Endothelial cell (in vitro differentiated cells): ENCODE measurements at regions not wholly inside any gene's neighbourhood (a gene's known extent, or its start where the extent isn't known, plus 50 kb on each side); places are given as distances from the start of the nearest gene placed in this dataset.

Source experiments
- DNase-seq: peaks from one replicate; pipeline ENCODE4 v3.0.0; 2021; ENCODE audit warnings: low spot score
- H3K27ac Mint-ChIP-seq: one replicate; pipeline ENCODE4 v1.8.0; 2021; ENCODE audit warnings: mixed read lengths, inconsistent platforms; ENCODE audit not compliant: unreplicated experiment
- H3K27me3 Mint-ChIP-seq: one replicate; pipeline ENCODE4 v1.8.0; 2021; ENCODE audit warnings: mild to moderate bottlenecking, moderate library complexity, mixed read lengths, inconsistent platforms; ENCODE audit not compliant: unreplicated experiment
- H3K36me3 Mint-ChIP-seq: one replicate; pipeline ENCODE4 v1.8.0; 2021; ENCODE audit warnings: mild to moderate bottlenecking, low read depth, mixed read lengths, inconsistent platforms; ENCODE audit not compliant: unreplicated experiment
- H3K4me1 Mint-ChIP-seq: one replicate; pipeline ENCODE4 v1.8.0; 2021; ENCODE audit warnings: mild to moderate bottlenecking, mixed read lengths, inconsistent platforms; ENCODE audit not compliant: unreplicated experiment
- H3K4me3 Mint-ChIP-seq: one replicate; pipeline ENCODE4 v1.8.0; 2021; ENCODE audit warnings: mild to moderate bottlenecking, mixed read lengths, inconsistent platforms; ENCODE audit not compliant: unreplicated experiment
- H3K9me3 Mint-ChIP-seq: one replicate; pipeline ENCODE4 v1.8.0; 2021; ENCODE audit warnings: mixed read lengths, inconsistent platforms; ENCODE audit not compliant: unreplicated experiment
- CTCF ChIP-seq: fragments of 200-600 bp; sonication (generic); IDR thresholded peaks from one replicate; pipeline ENCODE4 v1.5.0; 2021; ENCODE audit warnings: antibody characterized with exemption; ENCODE audit not compliant: unreplicated experiment

DNA sequence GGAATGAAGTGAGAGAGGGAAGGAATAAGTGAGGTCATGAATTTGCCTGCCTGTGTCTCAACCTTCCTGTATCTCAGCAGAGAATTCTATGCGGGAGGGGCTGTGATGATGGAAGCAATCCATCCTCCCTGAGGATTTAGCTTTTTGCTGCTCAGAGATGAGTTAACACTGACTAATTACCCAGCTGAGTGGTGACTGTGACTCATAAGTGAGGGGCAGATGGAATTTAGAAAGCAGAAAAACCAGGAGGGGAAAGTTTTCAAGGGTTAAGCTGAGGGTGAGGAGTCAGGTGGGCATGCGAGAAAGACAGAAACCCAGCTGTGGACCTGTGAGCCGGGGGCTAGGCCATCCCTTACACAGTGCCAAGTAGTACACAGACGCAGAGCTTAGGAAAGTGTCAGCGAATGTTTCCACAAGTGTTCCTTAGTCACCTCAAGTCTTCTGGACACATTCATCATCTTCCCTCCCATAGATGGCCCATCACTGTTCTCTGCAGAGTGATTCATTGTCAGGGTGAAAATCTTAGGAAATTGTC is 277.9 kb downstream of the IPO8 start:
- Mint-ChIP-seq H3K9me3 (peaks cover 6% of the 10 kb centered on the region), H3K36me3 (peaks cover 4% of the 10 kb centered on the region), H3K4me3 (no peak overlapping the region), H3K27me3 (no peaks in the 10 kb centered on the region), H3K27ac (no peak overlapping the region), H3K4me1 (no peaks in the 10 kb centered on the region)
- no peak for DNase-seq
- no peak for TF ChIP-seq CTCF

DNA sequence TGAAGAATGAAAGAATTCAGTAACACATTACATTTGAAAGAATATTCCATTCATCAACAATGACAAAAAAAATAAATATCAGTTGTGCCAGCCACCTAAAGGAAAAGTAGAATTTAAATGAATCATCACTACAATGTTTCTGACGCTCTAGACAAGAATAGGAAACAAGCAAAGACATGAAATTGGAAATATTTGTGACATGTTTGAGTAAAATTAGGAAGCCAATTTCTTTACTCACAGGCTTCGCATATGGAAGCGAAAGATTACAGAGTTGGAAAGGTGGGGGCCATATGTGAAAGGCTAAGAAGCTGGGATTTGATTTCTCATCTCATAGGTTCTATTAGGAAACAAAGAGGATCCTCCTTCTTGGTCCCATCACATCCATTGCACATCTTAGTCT is 279.0 kb downstream of the IPO8 start:
- no peak for TF ChIP-seq CTCF
- Mint-ChIP-seq H3K9me3 (peaks cover 5% of the 10 kb centered on the region), H3K27ac (no peak overlapping the region), H3K27me3 (no peaks in the 10 kb centered on the region), H3K4me1 (no peaks in the 10 kb centered on the region), H3K36me3 (peaks cover 4% of the 10 kb centered on the region), H3K4me3 (no peak overlapping the region)
- no peak for DNase-seq

GRCh38 chr12:30415777-30416176 is 279.9 kb downstream of the IPO8 start:
- Mint-ChIP-seq H3K9me3 (peaks cover 5% of the 10 kb centered on the region), H3K4me3 (no peak overlapping the region), H3K4me1 (no peaks in the 10 kb centered on the region), H3K27me3 (no peaks in the 10 kb centered on the region), H3K27ac (no peak overlapping the region), H3K36me3 (peaks cover 4% of the 10 kb centered on the region)
- DNase-seq, result no peak
- TF ChIP-seq CTCF, result no peak

- Mint-ChIP-seq H3K27ac (no peak overlapping the region), H3K36me3 (peaks cover 4% of the 10 kb centered on the region), H3K4me3 (no peak overlapping the region), H3K4me1 (no peaks in the 10 kb centered on the region), H3K27me3 (no peaks in the 10 kb centered on the region), H3K9me3 (peaks cover 5% of the 10 kb centered on the region)
- no peak for TF ChIP-seq CTCF
- no peak for DNase-seq
Observed at GRCh38 chr12:30414507-30414906, 281.2 kb downstream of the IPO8 start.

DNA sequence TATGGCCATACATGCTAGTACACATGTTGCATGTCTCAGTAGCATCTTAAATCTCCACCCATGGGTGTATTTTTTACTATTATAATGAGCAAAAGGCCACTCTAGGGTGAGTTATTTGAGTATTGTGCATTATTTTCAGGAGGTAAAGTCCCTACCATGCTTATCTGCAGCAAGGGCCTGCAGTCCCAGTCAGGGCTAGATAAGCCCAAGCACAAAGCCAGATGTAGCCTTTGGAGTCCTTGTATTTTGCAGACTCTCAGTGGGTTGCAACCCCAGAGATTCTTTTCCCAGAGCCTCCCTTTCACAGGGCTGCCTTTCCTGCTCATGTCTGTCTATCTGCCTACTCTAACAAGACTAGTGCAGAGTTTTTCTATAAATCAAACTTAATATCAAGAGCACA is 295.3 kb downstream of the IPO8 start:
- peaks cover 8% of the 10 kb centered on the region for H3K36me3 Mint-ChIP-seq

More for the DNA sequence above, 295.3 kb downstream of the IPO8 start:
- Mint-ChIP-seq H3K27ac (no peak overlapping the region), H3K4me3 (no peak overlapping the region), H3K9me3 (peaks cover 18% of the 10 kb centered on the region), H3K4me1 (no peaks in the 10 kb centered on the region), H3K27me3 (peaks cover 2% of the 10 kb centered on the region)
- no peak for TF ChIP-seq CTCF
- DNase-seq, result no peak
